ENCODE measurements at regions not wholly inside any gene's neighbourhood (a gene's known extent, or its start where the extent isn't known, plus 50 kb on each side); places are given as distances from the start of the nearest gene placed in this dataset.

DNA sequence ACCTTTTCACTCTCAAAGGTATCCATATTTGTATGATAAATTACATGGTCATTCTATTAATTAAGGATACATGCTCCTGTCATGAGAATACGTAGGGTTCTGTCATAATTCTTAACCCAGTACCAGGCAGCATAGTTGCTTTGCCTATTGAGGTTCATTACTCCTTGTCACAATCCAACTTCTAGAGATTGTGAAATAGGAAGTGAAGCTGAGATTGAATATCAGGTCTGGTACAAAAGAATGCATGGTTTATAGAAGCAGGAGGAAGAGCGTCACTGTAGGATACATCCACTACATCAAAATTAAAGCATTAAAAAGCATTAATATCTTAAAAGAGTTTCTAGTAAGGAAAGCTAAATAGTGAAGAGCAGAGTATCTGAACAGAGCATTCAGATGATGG, 647.0 kb downstream of the IQCM start:
- TF ChIP-seq, protein P1, sequence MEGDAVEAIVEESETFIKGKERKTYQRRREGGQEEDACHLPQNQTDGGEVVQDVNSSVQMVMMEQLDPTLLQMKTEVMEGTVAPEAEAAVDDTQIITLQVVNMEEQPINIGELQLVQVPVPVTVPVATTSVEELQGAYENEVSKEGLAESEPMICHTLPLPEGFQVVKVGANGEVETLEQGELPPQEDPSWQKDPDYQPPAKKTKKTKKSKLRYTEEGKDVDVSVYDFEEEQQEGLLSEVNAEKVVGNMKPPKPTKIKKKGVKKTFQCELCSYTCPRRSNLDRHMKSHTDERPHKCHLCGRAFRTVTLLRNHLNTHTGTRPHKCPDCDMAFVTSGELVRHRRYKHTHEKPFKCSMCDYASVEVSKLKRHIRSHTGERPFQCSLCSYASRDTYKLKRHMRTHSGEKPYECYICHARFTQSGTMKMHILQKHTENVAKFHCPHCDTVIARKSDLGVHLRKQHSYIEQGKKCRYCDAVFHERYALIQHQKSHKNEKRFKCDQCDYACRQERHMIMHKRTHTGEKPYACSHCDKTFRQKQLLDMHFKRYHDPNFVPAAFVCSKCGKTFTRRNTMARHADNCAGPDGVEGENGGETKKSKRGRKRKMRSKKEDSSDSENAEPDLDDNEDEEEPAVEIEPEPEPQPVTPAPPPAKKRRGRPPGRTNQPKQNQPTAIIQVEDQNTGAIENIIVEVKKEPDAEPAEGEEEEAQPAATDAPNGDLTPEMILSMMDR (IDR thresholded peaks at IDR 0.05), result no peak
- no peak for TF ChIP-seq POLR2A (IDR thresholded peaks at IDR 0.05)

Data from esophagus squamous epithelium (tissue), 4 donors.